ENCODE measurements at regions not wholly inside any gene's neighbourhood (a gene's known extent, or its start where the extent isn't known, plus 50 kb on each side); places are given as distances from the start of the nearest gene placed in this dataset.

- FAIRE-seq: no peak
- in situ Hi-C loops (cut with MboI): no loop called here
Measured at GRCh38 chr2:128534688-128535392, 216.2 kb upstream of the HS6ST1 start.

More at GRCh38 chr2:128534688-128535392, 216.2 kb upstream of the HS6ST1 start:
- ATAC-seq (no peak), DNase-seq (ENCODE audit: extremely low read depth in 1 of 4, low spot score in 3 of 4) (no peak)
- POLR2A ChIA-PET: interaction anchor here (1.4 kb wide), 1 partner anchor 28 kb away, joined by 4 read pairs; no protein-coding TSS in a partner anchor
- no TSS peak for BruUV-seq (replicated peaks)
- no peaks in the 10 kb centered on the region for H3K36me3 ChIP-seq (ENCODE audit: control insufficient read depth, insufficient read depth, low read length)
- H3K9me3 ChIP-seq (replicated peaks; ENCODE audit: control insufficient read depth, insufficient read depth, low read depth, low read length): no peaks in the 10 kb centered on the region
- no peak for TF ChIP-seq OTX1 (CRISPR knock-in tag; IDR thresholded peaks at IDR 0.05)
- TF ChIP-seq ZBTB11 (CRISPR knock-in tag; IDR thresholded peaks at IDR 0.05): 0 out of 6 replicates have a peak, but pooled peaks of 1 of the 3 experiments have one; percentile 10
- no peak overlapping the region for H2AFZ ChIP-seq (ENCODE audit: low read depth, low read length)
- no peak overlapping the region for H3K9ac ChIP-seq (ENCODE audit: insufficient read depth in 1 of 2, low read depth in 2 of 2, low read length in 2 of 2)
- peaks cover 3% of the 10 kb centered on the region for H3K9me1 ChIP-seq (ENCODE audit: control insufficient read depth, insufficient read depth, low read length)
- H4K20me1 ChIP-seq (replicated peaks; ENCODE audit: control insufficient read depth, insufficient read depth, low read length): no peaks in the 10 kb centered on the region
- no peak overlapping the region for H3K27ac ChIP-seq (ENCODE audit: extremely low read depth, low read depth, low read length)
- no peaks in the 10 kb centered on the region; a peak in 2 of 5 replicates for H3K4me1 ChIP-seq (replicated peaks in 1 of 2; ENCODE audit: control insufficient read depth in 2 of 2, insufficient read depth in 2 of 2, low read length in 2 of 2)
- CTCF ChIA-PET (ENCODE audit: low intra/inter-chr PET ratio): no interaction called here
- no peaks in the 10 kb centered on the region for H3K79me2 ChIP-seq (ENCODE audit: control insufficient read depth, insufficient read depth, low read length)
- intact Hi-C loops (cut with micrococcal nuclease): no loop called here
- no peak overlapping the region for H3K4me2 ChIP-seq (ENCODE audit: insufficient read depth, low read length)
- H3K4me3 ChIP-seq: no peak overlapping the region
- 5% methylated on average over 4 of the region's 4 CpGs for WGBS (ENCODE audit: insufficient coverage, low coverage, missing lambda C conversion rate)
- H3K27me3 ChIP-seq (ENCODE audit: control insufficient read depth in 2 of 2, insufficient read depth in 2 of 2, low read length in 2 of 2): peaks cover 2 to 8% of the 10 kb centered on the region in 2 experiments; a peak in 1 of 5 replicates
